ENCODE measurements at regions not wholly inside any gene's neighbourhood (a gene's known extent, or its start where the extent isn't known, plus 50 kb on each side); places are given as distances from the start of the nearest gene placed in this dataset.

- TF ChIP-seq USF2 (CRISPR knock-in tag; IDR thresholded peaks at IDR 0.05) (no peak), ZBTB33 (CRISPR knock-in tag; IDR thresholded peaks at IDR 0.05) (no peak), ZC3H8 (IDR thresholded peaks at IDR 0.05) (no peak)
Measured at GRCh38 chr5:77904362-77904761, 128.2 kb upstream of the TBCA start.
